Astrocyte (in vitro differentiated cells and primary cell): ENCODE measurements at regions not wholly inside any gene's neighbourhood (a gene's known extent, or its start where the extent isn't known, plus 50 kb on each side); places are given as distances from the start of the nearest gene placed in this dataset.

Experiments used
- DNase-seq: peaks from one replicate; pipeline ENCODE4 v3.0.0-alpha.2; 2010; ENCODE audit warnings: low read depth
- FAIRE-seq: peaks from 2 replicates; lab custom pipeline; 2011; peaks lifted over from hg19 to GRCh38; lab: Jason Lieb, UNC
- H2AFZ ChIP-seq: 2 replicates; pipeline ENCODE4 v1.6.0; 2012; ENCODE audit warnings: low read depth, low read length, inconsistent platforms
- H3K27ac ChIP-seq: 2 replicates; pipeline ENCODE4 v1.5.1; 2011; ENCODE audit warnings: low read depth, low read length, inconsistent platforms
- H3K27me3 ChIP-seq: 2 replicates; pipeline ENCODE4 v1.6.0; 2011; ENCODE audit warnings: low read length, inconsistent platforms; ENCODE audit not compliant: insufficient read depth
- H3K36me3 ChIP-seq: 2 replicates; pipeline ENCODE4 v1.5.1; 2011; ENCODE audit warnings: low read length, inconsistent platforms; ENCODE audit not compliant: insufficient read depth
- H3K4me1 ChIP-seq: 2 replicates; pipeline ENCODE4 v1.5.1; 2011; ENCODE audit warnings: low read length, inconsistent platforms; ENCODE audit not compliant: insufficient read depth
- H3K4me2 ChIP-seq: 2 replicates; pipeline ENCODE4 v1.6.0; 2012; ENCODE audit warnings: low read length, inconsistent platforms
- H3K4me3 ChIP-seq: 2 replicates; pipeline ENCODE4 v1.5.1; 2011; ENCODE audit warnings: low read depth, mild to moderate bottlenecking, low read length, inconsistent platforms; ENCODE audit not compliant: insufficient read depth
- H3K79me2 ChIP-seq: 2 replicates; pipeline ENCODE4 v1.6.0; 2012; ENCODE audit warnings: mild to moderate bottlenecking, low read length, inconsistent platforms; ENCODE audit not compliant: insufficient read depth
- H3K9ac ChIP-seq: 2 replicates; pipeline ENCODE4 v1.6.0; 2012; ENCODE audit warnings: mild to moderate bottlenecking, low read length, inconsistent platforms
- H3K9me3 ChIP-seq: 2 replicates; pipeline ENCODE4 v1.5.1; 2012; ENCODE audit warnings: low read depth, mild to moderate bottlenecking, low read length, inconsistent platforms; ENCODE audit not compliant: insufficient read depth
- H4K20me1 ChIP-seq: 2 replicates; pipeline ENCODE4 v1.6.0; 2012; ENCODE audit warnings: low read length, inconsistent platforms; ENCODE audit not compliant: insufficient read depth
- H3K27ac Mint-ChIP-seq: one replicate; pipeline ENCODE4 v1.8.0; 2021; ENCODE audit warnings: mild to moderate bottlenecking, mixed read lengths; ENCODE audit not compliant: unreplicated experiment
- H3K27me3 Mint-ChIP-seq: one replicate; pipeline ENCODE4 v1.8.0; 2021; ENCODE audit warnings: low read depth, mixed read lengths; ENCODE audit not compliant: unreplicated experiment
- H3K36me3 Mint-ChIP-seq: one replicate; pipeline ENCODE4 v1.8.0; 2021; ENCODE audit warnings: low read depth, mixed read lengths; ENCODE audit not compliant: unreplicated experiment
- H3K4me1 Mint-ChIP-seq: one replicate; pipeline ENCODE4 v1.8.0; 2021; ENCODE audit warnings: low read depth, mixed read lengths; ENCODE audit not compliant: unreplicated experiment
- H3K4me3 Mint-ChIP-seq: one replicate; pipeline ENCODE4 v1.8.0; 2021; ENCODE audit warnings: mild to moderate bottlenecking, moderate library complexity, mixed read lengths; ENCODE audit not compliant: unreplicated experiment
- H3K9me3 Mint-ChIP-seq: one replicate; pipeline ENCODE4 v1.8.0; 2021; ENCODE audit warnings: mild to moderate bottlenecking, mixed read lengths; ENCODE audit not compliant: unreplicated experiment
- CTCF ChIP-seq: IDR thresholded peaks from 2 replicates; pipeline ENCODE4 v1.5.1; 2011; ENCODE audit warnings: low read depth, mild to moderate bottlenecking, inconsistent platforms, low read length, moderate library complexity; ENCODE audit not compliant: insufficient read depth
- EZH2 ChIP-seq: IDR thresholded peaks from 2 replicates; pipeline ENCODE4 v1.6.1; 2012; ENCODE audit warnings: mild to moderate bottlenecking, low read length, inconsistent platforms; ENCODE audit not compliant: insufficient read depth

- H3K36me3 Mint-ChIP-seq = no peaks in the 10 kb centered on the region
- DNase-seq (no peak), FAIRE-seq (no peak)
- Histone ChIP-seq H4K20me1 (peaks cover 7% of the 10 kb centered on the region), H3K27me3 (no peaks in the 10 kb centered on the region), H3K4me1 (no peaks in the 10 kb centered on the region), H3K27ac (no peak overlapping the region), H3K9me3 (no peaks in the 10 kb centered on the region), H2AFZ (no peak overlapping the region), H3K36me3 (no peaks in the 10 kb centered on the region), H3K9ac (no peak overlapping the region), H3K4me3 (no peak overlapping the region), H3K79me2 (peaks cover 30% of the 10 kb centered on the region), H3K4me2 (no peak overlapping the region)
- H3K9me3 Mint-ChIP-seq = no peaks in the 10 kb centered on the region
- TF ChIP-seq CTCF = no peak
- TF ChIP-seq EZH2 = no peak
- H3K4me3 Mint-ChIP-seq = no peak overlapping the region
- H3K27ac Mint-ChIP-seq = no peak overlapping the region
- peaks cover 7% of the 10 kb centered on the region for H3K4me1 Mint-ChIP-seq
- H3K27me3 Mint-ChIP-seq = no peaks in the 10 kb centered on the region
Observed at GRCh38 chr5:94082405-94082804, 341.0 kb upstream of the POU5F2 start.

- TF ChIP-seq CTCF = no peak
- TF ChIP-seq EZH2 = no peak
- Histone ChIP-seq H3K27ac (no peak overlapping the region), H3K4me1 (no peaks in the 10 kb centered on the region), H3K4me3 (no peak overlapping the region), H3K4me2 (no peak overlapping the region), H4K20me1 (peaks cover 7% of the 10 kb centered on the region), H3K27me3 (no peaks in the 10 kb centered on the region), H2AFZ (no peak overlapping the region), H3K9me3 (no peaks in the 10 kb centered on the region), H3K36me3 (no peaks in the 10 kb centered on the region), H3K79me2 (peaks cover 26% of the 10 kb centered on the region), H3K9ac (no peak overlapping the region)
- no peak overlapping the region for H3K4me3 Mint-ChIP-seq
- H3K9me3 Mint-ChIP-seq = no peaks in the 10 kb centered on the region
- no peak overlapping the region for H3K27ac Mint-ChIP-seq
- no peak for DNase-seq
- peaks cover 7% of the 10 kb centered on the region for H3K4me1 Mint-ChIP-seq
- FAIRE-seq = no peak
- H3K36me3 Mint-ChIP-seq = no peaks in the 10 kb centered on the region
- no peaks in the 10 kb centered on the region for H3K27me3 Mint-ChIP-seq
Observed at GRCh38 chr5:94081088-94081487, 339.7 kb upstream of the POU5F2 start.

- no peak overlapping the region for H3K9ac ChIP-seq
- Mint-ChIP-seq H3K36me3 (no peaks in the 10 kb centered on the region), H3K27me3 (no peaks in the 10 kb centered on the region), H3K4me1 (peaks cover 7% of the 10 kb centered on the region), H3K4me3 (no peak overlapping the region), H3K27ac (no peak overlapping the region), H3K9me3 (no peaks in the 10 kb centered on the region)
- no peaks in the 10 kb centered on the region for H3K27me3 ChIP-seq
- no peak for TF ChIP-seq EZH2
- TF ChIP-seq CTCF = no peak
- no peak for FAIRE-seq
- no peak overlapping the region for H3K27ac ChIP-seq
- H3K9me3 ChIP-seq = no peaks in the 10 kb centered on the region
- no peaks in the 10 kb centered on the region for H3K36me3 ChIP-seq
- no peak for DNase-seq
- H2AFZ ChIP-seq = no peak overlapping the region
- peaks cover 26% of the 10 kb centered on the region for H3K79me2 ChIP-seq
- H3K4me3 ChIP-seq = no peak overlapping the region
- H3K4me2 ChIP-seq = no peak overlapping the region
- peaks cover 7% of the 10 kb centered on the region for H4K20me1 ChIP-seq
- no peaks in the 10 kb centered on the region for H3K4me1 ChIP-seq
Observed at GRCh38 chr5:94080390-94080789, 339.0 kb upstream of the POU5F2 start.
